Testis (tissue), 2 donors: ENCODE measurements at regions not wholly inside any gene's neighbourhood (a gene's known extent, or its start where the extent isn't known, plus 50 kb on each side); places are given as distances from the start of the nearest gene placed in this dataset.
A peak's percentile ranks its signal among the peaks of the same experiment; 100 is the strongest.
"Not testable (repeated sequence)": the region's sequence is repeated elsewhere in the genome, so short reads cannot be mapped to it uniquely, and the experiment has no call there.

Experiments
- DNase-seq: peaks from one replicate; pipeline ENCODE4 v3.0.0-alpha.2; 2019
- H3K27ac ChIP-seq, 2 donors: fragments of 200-600 bp; sonication (generic); one replicate each; pipeline ENCODE4 v1.5.1; 2019
- H3K27me3 ChIP-seq: fragments of 200-600 bp; sonication (generic); one replicate; pipeline ENCODE4 v1.5.1; 2019
- H3K36me3 ChIP-seq: fragments of 200-600 bp; sonication (generic); one replicate; pipeline ENCODE4 v1.5.1; 2017; ENCODE audit warnings: low read depth; ENCODE audit errors: missing control alignments
- H3K4me1 ChIP-seq: fragments of 200-600 bp; sonication (generic); one replicate; pipeline ENCODE4 v1.5.1; 2019
- H3K4me3 ChIP-seq, 2 donors: fragments of 200-600 bp; sonication (generic); one replicate each; pipeline ENCODE4 v1.5.1; 2017 to 2019
- H3K9me3 ChIP-seq: fragments of 200-600 bp; sonication (generic); one replicate; pipeline ENCODE4 v1.5.1; 2017
- POLR2A ChIP-seq: fragments of 450-650 bp; IDR thresholded peaks from one replicate; pipeline ENCODE4 v1.6.1; 2017; ENCODE audit warnings: antibody characterized with exemption, mild to moderate bottlenecking, moderate library complexity
- WGBS, 2 donors: methylation state at CpG; one replicate each; pipeline ENCODE4 v1.1.5; 2018; 5-methylcytosine and 5-hydroxymethylcytosine counted together
- intact Hi-C: fragments of 100-400 bp; cut with DNase I; formaldehyde crosslinking; loops from one replicate; pipeline ENCODE4 v1.15.1; 2023; ENCODE audit warnings: low total_unique reads
- TF ChIP-seq, protein P1 (sequence below), 3 experiments: fragments of 450-650 bp in 2 of 3; fragments of 200-600 bp in 1 of 3; sonication (generic) in 1 of 3; IDR thresholded peaks; one replicate each; pipeline ENCODE4 v1.5.1; 2016 to 2019; ENCODE audit warnings: antibody characterized with exemption in 3 of 3, mild to moderate bottlenecking in 2 of 3, moderate library complexity in 1 of 3

DNA sequence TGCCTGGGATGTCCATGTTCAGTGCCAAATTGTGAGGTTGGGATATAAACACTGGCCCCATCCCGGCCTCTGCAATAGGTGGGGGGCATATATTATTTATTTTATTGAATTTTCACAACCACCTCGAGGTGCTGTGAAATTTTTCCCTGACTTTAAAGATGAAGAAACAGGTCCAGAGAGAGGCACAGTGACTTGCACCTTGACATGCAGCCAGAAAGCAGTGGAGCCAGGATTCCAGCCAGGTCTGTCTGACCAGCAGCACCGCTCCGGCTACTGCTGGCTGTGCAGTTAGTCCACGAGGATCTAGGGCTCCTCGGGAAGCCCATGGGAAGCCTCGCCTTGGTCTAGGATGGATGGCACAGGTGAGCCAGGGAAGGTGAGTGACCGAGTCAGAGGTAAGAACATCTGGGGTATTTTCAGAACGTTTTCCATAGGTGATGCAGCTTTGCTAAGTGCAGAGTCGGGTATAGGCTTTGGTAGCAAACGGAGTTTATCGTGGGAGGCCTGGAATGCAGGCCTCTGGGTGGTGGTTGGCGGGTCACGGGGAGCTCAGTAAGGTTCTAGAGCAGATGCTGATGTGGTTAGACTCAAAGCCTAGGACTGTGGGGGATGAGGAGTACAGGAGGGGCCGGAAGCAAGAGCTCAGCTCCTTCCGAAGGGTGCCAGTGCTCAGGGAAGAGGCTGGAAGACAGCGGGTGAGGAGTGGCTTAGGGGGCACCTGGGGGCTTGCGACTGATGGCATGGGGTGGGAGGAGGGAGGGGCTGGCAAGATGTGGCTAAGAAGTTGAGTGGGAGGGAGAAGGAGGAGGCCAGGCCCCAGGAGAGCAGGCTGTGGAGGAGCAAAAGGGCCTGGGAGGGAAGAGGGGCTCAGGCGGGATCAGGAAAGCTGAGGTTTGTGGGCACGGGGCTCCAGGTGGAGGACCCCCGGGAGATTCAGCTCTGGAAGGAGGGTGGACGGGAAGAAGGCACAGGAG is 107.7 kb upstream of the LRPAP1 start:
- TF ChIP-seq, protein P1, sequence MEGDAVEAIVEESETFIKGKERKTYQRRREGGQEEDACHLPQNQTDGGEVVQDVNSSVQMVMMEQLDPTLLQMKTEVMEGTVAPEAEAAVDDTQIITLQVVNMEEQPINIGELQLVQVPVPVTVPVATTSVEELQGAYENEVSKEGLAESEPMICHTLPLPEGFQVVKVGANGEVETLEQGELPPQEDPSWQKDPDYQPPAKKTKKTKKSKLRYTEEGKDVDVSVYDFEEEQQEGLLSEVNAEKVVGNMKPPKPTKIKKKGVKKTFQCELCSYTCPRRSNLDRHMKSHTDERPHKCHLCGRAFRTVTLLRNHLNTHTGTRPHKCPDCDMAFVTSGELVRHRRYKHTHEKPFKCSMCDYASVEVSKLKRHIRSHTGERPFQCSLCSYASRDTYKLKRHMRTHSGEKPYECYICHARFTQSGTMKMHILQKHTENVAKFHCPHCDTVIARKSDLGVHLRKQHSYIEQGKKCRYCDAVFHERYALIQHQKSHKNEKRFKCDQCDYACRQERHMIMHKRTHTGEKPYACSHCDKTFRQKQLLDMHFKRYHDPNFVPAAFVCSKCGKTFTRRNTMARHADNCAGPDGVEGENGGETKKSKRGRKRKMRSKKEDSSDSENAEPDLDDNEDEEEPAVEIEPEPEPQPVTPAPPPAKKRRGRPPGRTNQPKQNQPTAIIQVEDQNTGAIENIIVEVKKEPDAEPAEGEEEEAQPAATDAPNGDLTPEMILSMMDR (IDR thresholded peaks at IDR 0.05): no peak
- TF ChIP-seq POLR2A: no peak
- no peak overlapping the region for H3K4me3 ChIP-seq
- H3K27me3 ChIP-seq: no peaks in the 10 kb centered on the region
- peak overlapping the region in 1 of 2 donors; percentile 19 for H3K27ac ChIP-seq
- intact Hi-C loops: no loop called here
- H3K4me1 ChIP-seq: no peaks in the 10 kb centered on the region
- H3K36me3 ChIP-seq: no peaks in the 10 kb centered on the region
- no peaks in the 10 kb centered on the region for H3K9me3 ChIP-seq
- no peak for DNase-seq
- WGBS, 2 donors: 77 to 78% methylated on average over 22 of the region's 22 CpGs

DNA sequence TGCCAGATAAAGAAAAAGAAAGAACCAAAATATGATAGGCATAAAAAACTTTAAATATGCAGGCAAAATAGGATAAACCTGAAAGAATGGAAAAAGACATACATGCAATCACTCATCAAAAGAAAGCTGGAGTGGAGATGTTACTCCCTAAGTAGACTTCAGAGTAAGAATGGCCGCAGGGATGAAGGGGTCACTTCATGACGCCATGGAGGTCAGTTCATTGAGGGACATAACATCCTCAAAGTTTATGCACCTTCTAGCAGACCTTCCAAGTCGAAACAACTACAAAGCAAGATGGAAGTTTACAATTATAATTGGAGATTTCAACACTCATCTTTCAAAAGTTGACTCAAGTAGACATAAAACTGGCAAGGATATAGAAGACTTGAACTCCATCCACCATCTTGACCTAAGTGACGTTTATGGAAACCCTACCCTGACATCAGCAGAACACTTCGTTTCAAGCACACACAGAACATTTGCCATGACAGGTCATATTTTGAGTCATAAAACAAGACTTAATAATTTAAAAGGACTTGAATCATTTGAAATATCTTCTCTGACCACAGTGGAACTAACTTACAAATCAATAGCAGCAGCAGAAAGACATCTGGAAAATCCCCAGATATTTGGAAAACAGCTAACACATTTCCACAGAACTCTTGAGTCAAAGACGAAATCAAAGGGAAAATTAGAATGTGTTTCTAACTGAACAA is 106.0 kb upstream of the LRPAP1 start:
- H3K4me1 ChIP-seq: no peaks in the 10 kb centered on the region
- H3K9me3 ChIP-seq: no peaks in the 10 kb centered on the region
- DNase-seq: no peak
- 71 to 79% methylated on average over 6 of the region's 6 CpGs for WGBS, 2 donors
- no peaks in the 10 kb centered on the region for H3K36me3 ChIP-seq
- no peak overlapping the region for H3K4me3 ChIP-seq
- no peaks in the 10 kb centered on the region for H3K27me3 ChIP-seq
- TF ChIP-seq POLR2A: no peak
- TF ChIP-seq, protein P1 (IDR thresholded peaks at IDR 0.05): no peak
- H3K27ac ChIP-seq: no peak overlapping the region
- intact Hi-C loops: no loop called here

DNA sequence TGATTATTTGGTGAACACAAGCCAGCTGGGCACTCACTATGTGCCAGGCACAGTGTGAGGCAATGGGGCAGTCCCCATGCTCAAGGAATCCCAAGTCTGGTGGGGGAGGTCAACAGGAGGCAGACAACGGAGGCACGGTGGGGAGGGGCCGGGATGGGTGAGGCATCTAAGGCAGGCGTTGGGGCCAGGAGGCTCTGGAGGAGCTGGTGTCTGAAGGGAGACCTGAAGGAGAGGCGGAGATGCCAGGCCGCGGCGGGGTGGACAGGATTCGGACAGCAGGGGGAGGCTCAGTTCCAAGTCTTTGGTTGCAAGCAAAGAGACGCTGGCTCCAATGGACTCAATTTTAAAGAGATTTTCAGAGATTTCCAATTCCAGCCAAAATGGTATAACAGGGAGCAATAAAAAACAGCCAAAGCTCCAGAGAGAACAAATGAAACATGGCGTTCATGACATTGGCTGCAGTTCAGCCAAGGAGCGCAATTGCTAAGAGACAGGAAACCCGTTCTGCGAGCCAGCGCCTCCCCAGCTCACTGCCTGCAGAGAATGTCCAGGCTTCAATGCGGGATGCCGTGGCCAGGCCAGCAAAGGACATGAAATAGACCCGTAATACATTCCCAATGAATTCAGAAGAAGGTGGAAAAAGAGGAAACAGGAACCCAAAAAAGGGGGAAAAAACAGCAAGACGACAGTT is 105.2 kb upstream of the LRPAP1 start:
- no peak overlapping the region for H3K4me3 ChIP-seq
- H3K27ac ChIP-seq: no peak overlapping the region
- H3K27me3 ChIP-seq: no peaks in the 10 kb centered on the region
- intact Hi-C loops: no loop called here
- H3K36me3 ChIP-seq: no peaks in the 10 kb centered on the region
- WGBS, 2 donors: 67 to 70% methylated on average over 19 of the region's 19 CpGs
- TF ChIP-seq POLR2A: no peak
- TF ChIP-seq, protein P1 (IDR thresholded peaks at IDR 0.05): no peak
- H3K9me3 ChIP-seq: no peaks in the 10 kb centered on the region
- H3K4me1 ChIP-seq: no peaks in the 10 kb centered on the region
- peak; percentile 72 for DNase-seq

DNA sequence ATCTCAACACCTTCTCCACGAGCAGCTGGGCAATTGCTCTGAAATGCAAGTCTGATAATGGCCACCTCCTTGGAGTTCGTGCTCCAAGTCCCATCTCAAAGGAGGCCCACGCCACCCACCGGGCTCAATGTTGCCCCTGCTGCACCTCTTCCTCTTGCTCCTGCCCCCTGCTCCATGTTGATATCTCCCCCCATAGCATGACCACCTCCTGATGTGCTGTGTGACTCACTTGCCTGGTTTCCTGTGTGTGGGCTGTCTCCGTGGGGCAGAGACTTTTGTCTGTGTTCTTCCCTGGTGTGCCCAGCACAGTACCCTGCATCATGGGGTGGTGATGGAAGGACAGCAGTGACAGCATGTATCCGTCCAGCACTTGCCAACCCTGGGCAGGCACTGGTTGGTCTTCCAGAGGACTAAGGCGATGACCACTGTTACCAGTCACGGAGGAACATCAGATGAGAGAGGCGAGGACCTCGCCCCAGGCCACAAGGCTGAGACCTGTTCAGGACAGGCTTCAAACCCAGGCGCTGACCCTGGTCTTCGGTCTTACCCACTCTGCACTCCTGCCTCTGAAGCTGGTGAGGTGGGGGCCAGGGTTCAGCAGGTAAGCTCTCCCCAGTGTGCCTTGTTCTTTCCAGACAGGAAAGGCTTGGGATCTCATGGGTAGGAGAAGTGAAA is 104.6 kb upstream of the LRPAP1 start:
- Histone ChIP-seq H3K9me3 (no peaks in the 10 kb centered on the region), H3K27ac (no peak overlapping the region), H3K27me3 (no peaks in the 10 kb centered on the region), H3K36me3 (no peaks in the 10 kb centered on the region), H3K4me1 (no peaks in the 10 kb centered on the region), H3K4me3 (no peak overlapping the region)
- DNase-seq: no peak
- WGBS, 2 donors: 94 to 96% methylated on average over 9 to 12 of the region's 12 CpGs
- intact Hi-C loops: no loop called here
- no peak for TF ChIP-seq POLR2A
- TF ChIP-seq, protein P1 (IDR thresholded peaks at IDR 0.05): no peak

DNA sequence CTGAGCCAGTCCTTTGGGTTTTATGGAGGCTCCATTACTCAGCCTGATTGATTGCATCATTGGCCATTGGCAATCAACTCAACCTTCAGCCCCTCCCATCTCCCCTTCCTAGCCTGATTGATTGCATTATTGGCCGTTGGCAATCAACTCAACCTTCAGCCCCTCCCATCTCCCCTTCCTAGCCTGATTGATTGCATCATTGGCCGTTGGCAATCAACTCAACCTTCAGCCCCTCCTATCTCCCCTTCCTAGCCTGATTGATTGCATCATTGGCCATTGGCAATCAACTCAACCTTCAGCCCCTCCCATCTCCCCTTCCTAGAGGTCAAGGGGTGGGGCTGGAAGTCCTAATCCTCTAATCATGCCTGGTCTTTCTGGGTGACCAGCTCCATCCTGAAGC is 103.8 kb upstream of the LRPAP1 start:
- 68 to 77% methylated on average over 2 of the region's 2 CpGs for WGBS, 2 donors
- H3K27me3 ChIP-seq, H3K4me1 ChIP-seq, H3K36me3 ChIP-seq, H3K9me3 ChIP-seq, H3K27ac ChIP-seq, DNase-seq, H3K4me3 ChIP-seq, intact Hi-C loops: not testable (repeated sequence)
